ENCODE measurements at regions not wholly inside any gene's neighbourhood (a gene's known extent, or its start where the extent isn't known, plus 50 kb on each side); places are given as distances from the start of the nearest gene placed in this dataset.

DNA sequence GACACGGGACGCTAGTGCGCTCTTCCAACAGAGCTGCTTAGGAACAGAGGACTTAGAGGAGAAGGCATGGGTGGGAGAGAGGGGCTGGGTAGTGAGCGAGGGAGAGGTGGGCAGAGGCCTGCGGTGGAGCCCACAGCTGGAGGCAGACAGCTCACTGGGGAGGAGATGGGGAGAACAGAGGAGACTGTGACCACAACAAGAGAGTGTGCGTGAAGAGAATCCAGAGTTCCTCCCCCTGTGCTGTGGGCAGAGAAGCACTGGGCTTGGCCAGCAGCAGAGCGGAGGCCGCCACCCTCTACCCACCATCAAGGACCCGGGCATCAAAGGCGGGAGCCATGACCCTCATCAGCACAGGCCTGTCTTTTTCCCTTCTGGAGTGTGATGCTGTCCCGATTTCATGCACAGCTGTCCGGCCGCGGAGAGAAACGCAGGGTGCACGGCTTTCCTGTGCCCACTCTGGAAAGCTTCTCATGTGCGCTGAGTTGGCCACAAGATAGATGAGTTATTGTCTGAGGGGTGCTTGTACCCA is 228.3 kb upstream of the IRX4 start:
- DNase-seq (ENCODE audit: insufficient read length, low spot score) (no peak), FAIRE-seq (no peak)
- TF ChIP-seq, protein P1, sequence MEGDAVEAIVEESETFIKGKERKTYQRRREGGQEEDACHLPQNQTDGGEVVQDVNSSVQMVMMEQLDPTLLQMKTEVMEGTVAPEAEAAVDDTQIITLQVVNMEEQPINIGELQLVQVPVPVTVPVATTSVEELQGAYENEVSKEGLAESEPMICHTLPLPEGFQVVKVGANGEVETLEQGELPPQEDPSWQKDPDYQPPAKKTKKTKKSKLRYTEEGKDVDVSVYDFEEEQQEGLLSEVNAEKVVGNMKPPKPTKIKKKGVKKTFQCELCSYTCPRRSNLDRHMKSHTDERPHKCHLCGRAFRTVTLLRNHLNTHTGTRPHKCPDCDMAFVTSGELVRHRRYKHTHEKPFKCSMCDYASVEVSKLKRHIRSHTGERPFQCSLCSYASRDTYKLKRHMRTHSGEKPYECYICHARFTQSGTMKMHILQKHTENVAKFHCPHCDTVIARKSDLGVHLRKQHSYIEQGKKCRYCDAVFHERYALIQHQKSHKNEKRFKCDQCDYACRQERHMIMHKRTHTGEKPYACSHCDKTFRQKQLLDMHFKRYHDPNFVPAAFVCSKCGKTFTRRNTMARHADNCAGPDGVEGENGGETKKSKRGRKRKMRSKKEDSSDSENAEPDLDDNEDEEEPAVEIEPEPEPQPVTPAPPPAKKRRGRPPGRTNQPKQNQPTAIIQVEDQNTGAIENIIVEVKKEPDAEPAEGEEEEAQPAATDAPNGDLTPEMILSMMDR (IDR thresholded peaks at IDR 0.05; ENCODE audit: insufficient read depth, missing control alignments), result no peak

DNA sequence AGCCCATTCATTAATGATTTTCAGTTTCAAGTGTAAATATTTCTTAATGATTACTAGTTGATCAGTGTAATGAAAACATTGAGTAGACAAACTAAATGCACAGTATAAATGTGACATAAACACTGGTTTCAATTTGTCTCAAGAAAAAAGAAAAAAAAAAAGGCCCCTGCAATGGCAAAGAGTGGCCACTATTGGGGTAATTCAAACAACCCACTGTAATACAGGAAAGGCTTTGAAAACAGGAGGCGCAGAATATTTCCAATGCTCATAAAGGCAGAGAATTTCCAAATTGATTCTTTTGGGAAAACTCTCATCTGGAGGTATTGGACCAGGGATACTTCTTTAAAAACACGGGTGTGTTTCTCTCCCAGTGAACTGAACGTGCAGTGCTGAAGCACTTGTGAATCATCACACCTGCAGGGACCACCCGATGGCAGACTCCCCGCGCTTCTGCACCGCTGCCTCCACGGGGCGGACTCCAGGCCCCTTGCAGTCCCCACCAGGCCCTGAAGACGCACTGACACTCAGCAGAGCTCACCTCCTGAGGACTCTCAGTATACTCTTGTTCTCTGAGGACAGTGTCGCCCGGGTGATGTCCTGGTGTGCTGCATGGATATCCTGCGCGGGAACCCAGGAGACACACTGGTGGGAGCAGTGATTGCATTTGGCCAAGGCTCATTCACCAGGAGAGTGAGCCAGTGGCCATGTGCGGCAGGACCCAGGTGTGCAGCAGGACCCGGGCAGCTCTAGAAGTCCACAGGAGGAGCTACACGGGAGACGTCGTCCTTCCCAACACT is 227.6 kb upstream of the IRX4 start:
- TF ChIP-seq, protein P1 (IDR thresholded peaks at IDR 0.05; ENCODE audit: insufficient read depth, missing control alignments), result no peak
- no peak for FAIRE-seq
- no peak for DNase-seq (ENCODE audit: insufficient read length, low spot score)

DNA sequence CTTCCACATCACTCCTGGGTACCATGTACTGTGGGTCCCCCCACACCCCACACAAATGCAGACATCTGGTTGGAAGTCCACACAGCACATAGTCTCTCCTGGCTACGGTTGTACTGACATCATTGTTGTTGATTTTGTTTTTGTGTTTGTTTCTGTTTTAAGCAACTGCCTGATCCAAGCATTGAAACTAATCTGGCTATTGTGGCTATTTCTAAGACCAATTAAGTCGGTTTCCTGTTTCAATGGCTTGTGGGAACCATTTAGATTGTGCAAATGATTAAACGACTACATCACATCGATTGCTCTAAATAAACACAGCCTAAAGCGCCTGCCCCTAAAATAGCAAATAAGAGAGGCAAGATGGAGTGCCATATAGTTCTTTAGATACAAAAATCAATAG is 226.8 kb upstream of the IRX4 start:
- TF ChIP-seq, protein P1 (IDR thresholded peaks at IDR 0.05; ENCODE audit: insufficient read depth, missing control alignments), result no peak
- no peak for FAIRE-seq
- DNase-seq (ENCODE audit: insufficient read length, low spot score), result no peak

DNA sequence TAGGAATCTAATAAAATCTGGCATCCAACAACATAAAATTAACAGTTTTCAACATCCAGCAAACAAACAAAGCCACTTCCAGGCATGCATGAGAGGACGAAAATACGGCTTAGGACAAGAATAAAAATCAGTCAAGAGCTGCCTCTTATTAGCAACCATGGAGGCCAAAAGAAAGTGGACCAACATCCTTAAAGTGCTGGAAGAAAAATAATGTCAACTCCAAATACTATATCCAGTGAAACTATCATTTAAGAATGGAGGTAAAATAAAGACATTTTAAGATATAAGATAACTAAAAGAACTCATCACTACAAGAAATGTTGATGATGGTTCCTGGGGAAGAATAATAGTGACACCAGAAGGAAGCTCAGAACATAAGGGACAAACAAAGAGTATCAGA is 224.0 kb upstream of the IRX4 start:
- FAIRE-seq (no peak), DNase-seq (ENCODE audit: insufficient read length, low spot score) (no peak)
- TF ChIP-seq, protein P1 (IDR thresholded peaks at IDR 0.05; ENCODE audit: insufficient read depth, missing control alignments), result no peak

DNA sequence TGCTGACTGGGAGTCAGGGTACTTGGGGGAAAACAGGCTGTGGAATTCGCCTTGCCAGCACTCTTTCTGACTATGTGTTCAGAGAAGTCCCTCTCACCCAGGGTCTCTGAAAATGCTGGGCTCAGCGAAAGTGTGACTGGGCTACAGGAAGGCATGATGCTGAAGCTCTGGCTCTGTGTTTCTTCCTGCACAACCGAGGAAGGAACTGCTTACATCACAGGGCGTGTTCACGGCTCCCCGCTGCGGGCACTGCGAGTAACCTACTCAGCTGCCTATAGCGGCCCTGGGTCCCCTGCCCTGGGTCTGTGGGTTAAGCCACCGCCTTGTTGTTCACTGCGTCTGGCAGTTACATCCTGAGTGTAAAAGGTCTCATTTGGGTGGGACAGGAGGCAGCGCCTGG is 222.4 kb upstream of the IRX4 start:
- FAIRE-seq (no peak), DNase-seq (ENCODE audit: insufficient read length, low spot score) (no peak)
- TF ChIP-seq, protein P1 (IDR thresholded peaks at IDR 0.05; ENCODE audit: insufficient read depth, missing control alignments), result no peak

DNA sequence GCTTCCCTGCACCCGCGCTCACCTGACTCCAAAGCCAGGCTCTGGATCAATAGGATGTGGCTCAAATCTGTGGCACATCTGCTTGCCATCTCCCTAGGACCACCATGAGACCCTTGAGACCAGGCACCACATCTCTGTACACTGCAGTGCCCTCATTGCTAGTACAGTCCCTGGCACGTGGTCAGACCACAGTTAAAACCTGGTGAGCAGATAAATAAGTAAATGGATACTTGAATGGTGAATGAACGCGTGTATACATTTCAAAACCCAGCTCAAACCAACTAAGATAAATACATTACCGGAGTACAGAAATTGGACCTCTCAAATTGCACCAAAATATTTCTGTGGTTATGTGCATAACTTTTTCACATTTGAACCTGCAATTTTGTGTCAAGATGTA is 221.2 kb upstream of the IRX4 start:
- TF ChIP-seq, protein P1 (IDR thresholded peaks at IDR 0.05; ENCODE audit: insufficient read depth, missing control alignments), result no peak
- FAIRE-seq (no peak), DNase-seq (ENCODE audit: insufficient read length, low spot score) (no peak)

Data from D721Med (cell line).